HepG2 (cell line): ENCODE measurements at regions not wholly inside any gene's neighbourhood (a gene's known extent, or its start where the extent isn't known, plus 50 kb on each side); places are given as distances from the start of the nearest gene placed in this dataset.

ENCODE experiments used
- ATAC-seq: fragments of 200-7000 bp; cut with Tn5 transposase; 3 replicates; pipeline ENCODE4 v1.9.1; 2020; ENCODE audit warnings: mild to moderate bottlenecking, moderate library complexity
- BruUV-seq: library from RNA; stranded (reverse); fragments of 400-500 nt; replicated peaks from 2 replicates; lab custom pipeline; 2021; lab: Mats Ljungman, UMichigan
- CTCF ChIA-PET: fragments of 300-600 bp; formaldehyde crosslinking; extraction: SDS; loops from one replicate; lab custom pipeline; 2021; ENCODE audit warnings: low total read pairs, inconsistent platforms, low intra/inter-chr PET ratio; lab: Yijun Ruan, JAX
- POLR2A ChIA-PET: fragments of 350-600 bp; sonication (Branson Sonifier 250); formaldehyde crosslinking; loops from one replicate; lab custom pipeline; 2020; ENCODE audit warnings: antibody characterized with exemption, inconsistent platforms; lab: Yijun Ruan, JAX
- DNase-seq: peaks from one replicate; pipeline ENCODE4 v3.0.0-alpha.2; 2015; ENCODE audit warnings: low spot score
- FAIRE-seq: peaks from 3 replicates; lab custom pipeline; 2011; peaks lifted over from hg19 to GRCh38; lab: Jason Lieb, UNC
- H2AFZ ChIP-seq: one replicate; pipeline ENCODE4 v1.6.1; 2011; ENCODE audit warnings: low read length, inconsistent platforms
- H3K27ac ChIP-seq: fragments of 300-600 bp; 3 replicates; pipeline ENCODE4 v1.8.0; 2011; ENCODE audit warnings: mixed run types, mild to moderate bottlenecking, mixed read lengths, low read length, inconsistent platforms; ENCODE audit not compliant: insufficient read depth; ENCODE audit errors: extremely low read length
- H3K27me3 ChIP-seq, 2 experiments: fragments of 200-600 bp in 1 of 2; 2 replicates in 1 of 2; 3 replicates in 1 of 2; pipeline versions ENCODE4 v1.6.0 to v1.8.0; 2011; ENCODE audit warnings: low read length in 2 of 2, mild to moderate bottlenecking in 2 of 2, moderate library complexity in 2 of 2, inconsistent platforms in 1 of 2; ENCODE audit not compliant: insufficient read depth in 2 of 2, control insufficient read depth in 1 of 2
- H3K36me3 ChIP-seq, 2 experiments: fragments of 200-600 bp in 1 of 2; replicated peaks in 1 of 2; 2 replicates in 1 of 2; 3 replicates in 1 of 2; pipeline versions ENCODE4 v1.5.1 to v1.8.0; 2011; ENCODE audit warnings: low read length in 2 of 2, inconsistent platforms in 1 of 2; ENCODE audit not compliant: insufficient read depth in 2 of 2, control insufficient read depth in 1 of 2
- H3K4me1 ChIP-seq: 2 replicates; pipeline ENCODE4 v1.5.1; 2012; ENCODE audit warnings: low read length, inconsistent platforms; ENCODE audit not compliant: insufficient read depth
- H3K4me2 ChIP-seq: 2 replicates; pipeline ENCODE4 v1.6.0; 2011; ENCODE audit warnings: low read depth, low read length, inconsistent platforms
- H3K4me3 ChIP-seq, 3 experiments: fragments of 200-600 bp in 1 of 3; sonication (generic), shearing (Covaris generic) in 1 of 3; replicated peaks in 1 of 3; 2 replicates each; pipeline ENCODE4 v1.5.1; 2011 to 2016; ENCODE audit warnings: low read length in 3 of 3, inconsistent platforms in 2 of 3, low read depth in 2 of 3, mild to moderate bottlenecking in 2 of 3, control low read depth in 1 of 3, mixed read lengths in 1 of 3; ENCODE audit not compliant: insufficient read depth in 1 of 3
- H3K79me2 ChIP-seq: one replicate; pipeline ENCODE4 v1.6.1; 2011; ENCODE audit warnings: low read length, inconsistent platforms; ENCODE audit not compliant: insufficient read depth
- H3K9ac ChIP-seq: 2 replicates; pipeline ENCODE4 v1.6.0; 2011; ENCODE audit warnings: mild to moderate bottlenecking, low read depth, low read length, inconsistent platforms; ENCODE audit not compliant: insufficient read depth
- H3K9me3 ChIP-seq: 2 replicates; pipeline ENCODE4 v1.5.1; 2012; ENCODE audit warnings: mild to moderate bottlenecking, low read length
- H4K20me1 ChIP-seq: 2 replicates; pipeline ENCODE4 v1.6.0; 2011; ENCODE audit warnings: inconsistent platforms, mild to moderate bottlenecking, low read length, moderate library complexity; ENCODE audit not compliant: insufficient read depth
- ARNTL ChIP-seq: sonication (generic); formaldehyde crosslinking; IDR thresholded peaks from 2 replicates; pipeline ENCODE4 v1.4.0; 2020; ENCODE audit warnings: mild to moderate bottlenecking, missing genetic modification reagents
- ETV6 ChIP-seq: sonication (generic); formaldehyde crosslinking; conservative IDR thresholded peaks from 2 replicates; pipeline ENCODE4 v1.4.0; 2020; ENCODE audit warnings: missing genetic modification reagents
- GLI4 ChIP-seq: sonication (generic); formaldehyde crosslinking; IDR thresholded peaks from 2 replicates; pipeline ENCODE4 v1.5.1; 2020; ENCODE audit warnings: missing genetic modification reagents, mild to moderate bottlenecking, moderate library complexity, borderline replicate concordance
- KAT7 ChIP-seq: IDR thresholded peaks from 2 replicates; pipeline ENCODE4 v1.6.1; 2018; ENCODE audit warnings: borderline replicate concordance, missing compliant biosample characterization
- RELA ChIP-seq: sonication (generic); formaldehyde crosslinking; IDR thresholded peaks from 2 replicates; pipeline ENCODE4 v1.4.0; 2020; ENCODE audit warnings: missing genetic modification reagents
- ZNF234 ChIP-seq: sonication (generic); formaldehyde crosslinking; conservative IDR thresholded peaks from 2 replicates; pipeline ENCODE4 v1.5.1; 2020; ENCODE audit warnings: mild to moderate bottlenecking, missing genetic modification reagents
- ZNF776 ChIP-seq: sonication (generic); formaldehyde crosslinking; IDR thresholded peaks from 2 replicates; pipeline ENCODE4 v1.4.0; 2020; ENCODE audit warnings: mild to moderate bottlenecking, missing genetic modification reagents
- WGBS: methylation state at CpG from one replicate; pipeline ENCODE4 v1.1.6; 2017; ENCODE audit warnings: low lambda C conversion rate; 5-methylcytosine and 5-hydroxymethylcytosine counted together
- in situ Hi-C: cut with HindIII; loops from 2 replicates; pipeline ENCODE4 v1.10.0; 2017; ENCODE audit warnings: low pct_unique_long_range_greater_than_20kb; ENCODE audit not compliant: extremely low pct_ligation_motif_present
- intact Hi-C: fragments of 100-400 bp; cut with micrococcal nuclease; formaldehyde crosslinking; loops from one replicate; pipeline ENCODE4 v1.10.0; 2022; ENCODE audit not compliant: unreplicated experiment
- TF ChIP-seq, protein P1 (sequence below): sonication (generic); formaldehyde crosslinking; IDR thresholded peaks from 2 replicates; pipeline ENCODE4 v1.4.0; 2020; ENCODE audit warnings: missing genetic modification reagents

DNA sequence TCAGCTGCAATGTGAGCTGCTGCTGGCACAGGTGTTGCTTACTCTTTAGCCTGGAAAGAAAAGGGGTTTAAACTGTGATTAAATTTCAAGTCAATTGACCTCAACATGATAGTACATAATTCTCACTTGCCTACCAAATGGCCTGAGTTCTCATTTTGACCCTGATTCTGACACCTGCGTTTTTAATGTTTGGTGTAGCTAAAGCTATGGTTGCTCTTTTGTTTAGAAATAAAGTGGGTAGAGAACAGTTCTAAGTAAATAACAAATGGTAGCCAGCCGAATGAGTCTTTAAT lies 100.8 kb upstream of the SOX2 start:
- no peak overlapping the region for H3K27ac ChIP-seq
- H3K9ac ChIP-seq: no peak overlapping the region
- 38% methylated on average over 2 of the region's 2 CpGs for WGBS
- no peaks in the 10 kb centered on the region for H4K20me1 ChIP-seq
- ATAC-seq (no peak), DNase-seq (no peak), FAIRE-seq (no peak)
- H3K4me2 ChIP-seq: no peak overlapping the region
- no peaks in the 10 kb centered on the region for H3K9me3 ChIP-seq
- BruUV-seq: no TSS peak
- no peaks in the 10 kb centered on the region for H3K36me3 ChIP-seq
- in situ Hi-C loops (no loop called here), intact Hi-C loops (no loop called here)
- no peaks in the 10 kb centered on the region for H3K4me1 ChIP-seq
- H3K27me3 ChIP-seq: no peaks in the 10 kb centered on the region; a peak in 1 of 5 replicates
- no peak for TF ChIP-seq KAT7
- no peak for TF ChIP-seq ZNF776
- no peak for TF ChIP-seq ARNTL
- TF ChIP-seq ETV6: no peak
- TF ChIP-seq RELA (CRISPR knock-in tag): no peak
- TF ChIP-seq ZNF234 (CRISPR knock-in tag): no peak
- TF ChIP-seq GLI4 (CRISPR knock-in tag): no peak
- TF ChIP-seq, protein P1, sequence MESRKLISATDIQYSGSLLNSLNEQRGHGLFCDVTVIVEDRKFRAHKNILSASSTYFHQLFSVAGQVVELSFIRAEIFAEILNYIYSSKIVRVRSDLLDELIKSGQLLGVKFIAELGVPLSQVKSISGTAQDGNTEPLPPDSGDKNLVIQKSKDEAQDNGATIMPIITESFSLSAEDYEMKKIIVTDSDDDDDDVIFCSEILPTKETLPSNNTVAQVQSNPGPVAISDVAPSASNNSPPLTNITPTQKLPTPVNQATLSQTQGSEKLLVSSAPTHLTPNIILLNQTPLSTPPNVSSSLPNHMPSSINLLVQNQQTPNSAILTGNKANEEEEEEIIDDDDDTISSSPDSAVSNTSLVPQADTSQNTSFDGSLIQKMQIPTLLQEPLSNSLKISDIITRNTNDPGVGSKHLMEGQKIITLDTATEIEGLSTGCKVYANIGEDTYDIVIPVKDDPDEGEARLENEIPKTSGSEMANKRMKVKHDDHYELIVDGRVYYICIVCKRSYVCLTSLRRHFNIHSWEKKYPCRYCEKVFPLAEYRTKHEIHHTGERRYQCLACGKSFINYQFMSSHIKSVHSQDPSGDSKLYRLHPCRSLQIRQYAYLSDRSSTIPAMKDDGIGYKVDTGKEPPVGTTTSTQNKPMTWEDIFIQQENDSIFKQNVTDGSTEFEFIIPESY (CRISPR knock-in tag): no peak
- ChIA-PET CTCF (no interaction called here), POLR2A (no interaction called here)
- H3K79me2 ChIP-seq: no peaks in the 10 kb centered on the region
- no peak overlapping the region for H3K4me3 ChIP-seq
- H2AFZ ChIP-seq: no peak overlapping the region
